ENCODE measurements at regions not wholly inside any gene's neighbourhood (a gene's known extent, or its start where the extent isn't known, plus 50 kb on each side); places are given as distances from the start of the nearest gene placed in this dataset.
A peak's percentile ranks its signal among the peaks of the same experiment; 100 is the strongest.

DNA sequence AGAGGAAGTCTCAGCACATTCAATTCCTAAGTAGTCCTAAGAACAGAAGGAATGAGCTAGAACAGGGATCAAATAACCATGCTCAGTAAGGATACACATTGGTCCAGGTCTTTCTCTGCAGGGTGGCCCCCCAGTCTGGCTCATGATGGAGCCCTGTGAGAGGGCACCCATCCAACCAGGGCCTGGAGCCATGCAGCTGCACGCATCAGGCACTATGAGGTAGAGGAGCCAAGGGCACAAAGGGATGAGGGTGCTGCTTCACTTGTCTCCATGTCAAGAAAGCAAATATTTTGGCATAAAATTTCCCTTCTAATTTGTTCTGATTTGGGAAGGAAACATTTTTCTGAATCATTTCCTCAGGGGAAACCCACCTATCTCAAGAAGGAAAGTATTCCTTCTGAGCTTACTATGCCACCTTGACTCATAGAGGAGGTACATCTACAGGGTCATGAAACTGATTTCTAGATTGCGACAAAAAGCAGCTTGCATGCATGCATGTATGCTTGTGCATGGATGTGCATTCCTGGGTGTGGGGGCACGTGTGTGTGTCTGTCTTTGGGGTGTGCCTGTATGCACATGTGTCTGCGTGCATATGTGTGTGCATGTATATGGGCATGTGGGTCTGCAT is 600.3 kb downstream of the MID1IP1 start:
- H3K4me3 Mint-ChIP-seq, result no peak overlapping the region
- no peak overlapping the region for H3K27ac Mint-ChIP-seq
- no peaks in the 10 kb centered on the region for H3K27me3 Mint-ChIP-seq
- DNase-seq (no peak), ATAC-seq (no peak)
- TF ChIP-seq, protein P1, sequence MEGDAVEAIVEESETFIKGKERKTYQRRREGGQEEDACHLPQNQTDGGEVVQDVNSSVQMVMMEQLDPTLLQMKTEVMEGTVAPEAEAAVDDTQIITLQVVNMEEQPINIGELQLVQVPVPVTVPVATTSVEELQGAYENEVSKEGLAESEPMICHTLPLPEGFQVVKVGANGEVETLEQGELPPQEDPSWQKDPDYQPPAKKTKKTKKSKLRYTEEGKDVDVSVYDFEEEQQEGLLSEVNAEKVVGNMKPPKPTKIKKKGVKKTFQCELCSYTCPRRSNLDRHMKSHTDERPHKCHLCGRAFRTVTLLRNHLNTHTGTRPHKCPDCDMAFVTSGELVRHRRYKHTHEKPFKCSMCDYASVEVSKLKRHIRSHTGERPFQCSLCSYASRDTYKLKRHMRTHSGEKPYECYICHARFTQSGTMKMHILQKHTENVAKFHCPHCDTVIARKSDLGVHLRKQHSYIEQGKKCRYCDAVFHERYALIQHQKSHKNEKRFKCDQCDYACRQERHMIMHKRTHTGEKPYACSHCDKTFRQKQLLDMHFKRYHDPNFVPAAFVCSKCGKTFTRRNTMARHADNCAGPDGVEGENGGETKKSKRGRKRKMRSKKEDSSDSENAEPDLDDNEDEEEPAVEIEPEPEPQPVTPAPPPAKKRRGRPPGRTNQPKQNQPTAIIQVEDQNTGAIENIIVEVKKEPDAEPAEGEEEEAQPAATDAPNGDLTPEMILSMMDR (IDR thresholded peaks at IDR 0.05), result no peak
- no peaks in the 10 kb centered on the region for H3K36me3 Mint-ChIP-seq (ENCODE audit: low read depth)
- ChIA-PET POLR2A (interaction anchor here (0.6 kb wide), 1 partner anchor 152 kb away, joined by 3 read pairs; no protein-coding TSS in a partner anchor), CTCF (no interaction called here)
- H3K4me1 Mint-ChIP-seq (ENCODE audit: low read depth), result peaks cover 9% of the 10 kb centered on the region
- intact Hi-C loops (cut with micrococcal nuclease), result no loop called here
- no peaks in the 10 kb centered on the region for H3K9me3 Mint-ChIP-seq

DNA sequence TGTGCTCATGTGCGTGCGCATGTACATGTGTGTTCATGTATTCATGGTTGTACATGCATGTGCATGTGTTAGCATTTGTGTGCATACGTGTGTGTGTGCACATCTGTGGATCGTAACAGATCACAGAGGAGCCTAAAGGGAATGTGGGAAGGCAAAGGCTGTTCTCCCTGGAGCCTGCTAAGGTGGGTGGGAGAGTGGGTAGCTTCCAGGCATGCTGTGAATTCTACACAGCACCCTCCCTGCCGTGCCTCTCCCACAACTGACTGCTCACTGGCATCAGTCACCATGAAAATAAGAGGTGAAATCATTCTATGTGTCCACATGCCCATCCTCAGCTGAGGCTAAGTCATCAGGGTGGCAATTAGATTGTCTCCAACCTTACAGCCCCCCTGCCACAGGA is 600.9 kb downstream of the MID1IP1 start:
- ChIA-PET POLR2A (no interaction called here), CTCF (no interaction called here)
- Mint-ChIP-seq H3K27ac (no peak overlapping the region), H3K36me3 (ENCODE audit: low read depth) (no peaks in the 10 kb centered on the region), H3K27me3 (no peaks in the 10 kb centered on the region), H3K4me3 (no peak overlapping the region), H3K9me3 (no peaks in the 10 kb centered on the region), H3K4me1 (ENCODE audit: low read depth) (peaks cover 9% of the 10 kb centered on the region)
- DNase-seq (no peak), ATAC-seq (no peak)
- TF ChIP-seq, protein P1 (IDR thresholded peaks at IDR 0.05), result no peak
- intact Hi-C loops (cut with micrococcal nuclease), result no loop called here

DNA sequence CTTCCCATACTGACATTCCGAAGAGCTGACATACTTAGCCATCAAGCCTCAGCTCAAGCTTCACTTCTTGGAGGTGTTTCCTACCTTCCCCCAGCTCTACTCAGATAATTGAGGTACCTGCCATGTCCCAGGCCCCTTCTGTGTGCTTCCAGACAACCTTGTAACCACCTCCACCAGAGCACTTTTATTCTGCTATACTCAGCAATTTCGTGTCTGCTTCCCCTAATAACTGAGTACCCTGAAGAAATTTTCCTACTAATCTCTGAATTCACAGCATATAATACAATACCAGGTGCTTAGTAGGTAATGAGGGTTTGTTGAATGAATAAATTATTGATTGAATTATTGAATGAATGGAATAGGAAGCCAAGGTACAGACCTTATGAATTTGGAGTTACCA is 605.5 kb downstream of the MID1IP1 start:
- H3K27ac Mint-ChIP-seq, result no peak overlapping the region
- TF ChIP-seq, protein P1 (IDR thresholded peaks at IDR 0.05), result no peak
- intact Hi-C loops (cut with micrococcal nuclease), result no loop called here

DNA sequence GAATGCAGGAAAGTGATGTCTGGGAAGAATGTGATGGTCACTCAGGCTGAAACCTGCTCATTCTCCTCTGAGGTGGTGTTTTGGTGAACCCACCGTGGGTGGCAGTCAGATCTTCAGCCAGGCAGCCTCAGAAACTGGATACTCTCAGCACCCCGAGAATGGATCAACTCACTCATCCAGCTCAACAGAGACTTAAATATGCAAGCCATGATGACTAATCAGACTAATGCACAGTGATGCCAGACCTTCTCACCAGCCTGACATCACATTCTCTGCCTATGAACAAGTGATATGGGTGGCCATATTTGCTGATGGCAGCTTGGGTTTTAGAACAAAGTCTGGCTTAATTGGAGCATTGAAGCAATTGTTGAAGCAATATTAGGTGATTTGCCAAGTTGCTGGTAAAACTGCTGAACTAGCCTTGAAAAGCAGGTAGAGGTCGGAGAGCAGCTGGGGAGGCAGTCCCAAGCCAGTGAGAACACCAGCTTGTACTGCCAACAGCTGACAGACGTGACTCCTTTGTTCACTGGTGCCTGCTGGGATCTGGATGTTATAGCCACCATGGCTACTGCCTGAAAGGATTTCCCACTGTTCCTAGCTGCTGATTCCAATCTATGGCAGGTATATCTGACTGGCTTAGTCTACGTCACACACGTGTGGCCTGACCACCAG is 608.1 kb downstream of the MID1IP1 start:
- ATAC-seq (peak; percentile 49), DNase-seq (no peak)
- no peaks in the 10 kb centered on the region for H3K36me3 Mint-ChIP-seq (ENCODE audit: low read depth)
- TF ChIP-seq, protein P1 (IDR thresholded peaks at IDR 0.05), result no peak
- CTCF ChIA-PET, result no interaction called here
- intact Hi-C loops (cut with micrococcal nuclease), result no loop called here
- peaks cover 7% of the 10 kb centered on the region for H3K4me1 Mint-ChIP-seq (ENCODE audit: low read depth)
- H3K27me3 Mint-ChIP-seq, result no peaks in the 10 kb centered on the region
- H3K4me3 Mint-ChIP-seq, result no peak overlapping the region
- H3K9me3 Mint-ChIP-seq, result no peaks in the 10 kb centered on the region
- POLR2A ChIA-PET, result no interaction called here
- no peak overlapping the region for H3K27ac Mint-ChIP-seq

More for the DNA sequence above, 605.5 kb downstream of the MID1IP1 start:
- ChIA-PET CTCF (no interaction called here), POLR2A (no interaction called here)
- no peak for ATAC-seq
- Mint-ChIP-seq H3K4me3 (no peak overlapping the region), H3K4me1 (ENCODE audit: low read depth) (peaks cover 10% of the 10 kb centered on the region), H3K9me3 (no peaks in the 10 kb centered on the region), H3K27me3 (no peaks in the 10 kb centered on the region), H3K36me3 (ENCODE audit: low read depth) (no peaks in the 10 kb centered on the region)
- DNase-seq, result no peak

DNA sequence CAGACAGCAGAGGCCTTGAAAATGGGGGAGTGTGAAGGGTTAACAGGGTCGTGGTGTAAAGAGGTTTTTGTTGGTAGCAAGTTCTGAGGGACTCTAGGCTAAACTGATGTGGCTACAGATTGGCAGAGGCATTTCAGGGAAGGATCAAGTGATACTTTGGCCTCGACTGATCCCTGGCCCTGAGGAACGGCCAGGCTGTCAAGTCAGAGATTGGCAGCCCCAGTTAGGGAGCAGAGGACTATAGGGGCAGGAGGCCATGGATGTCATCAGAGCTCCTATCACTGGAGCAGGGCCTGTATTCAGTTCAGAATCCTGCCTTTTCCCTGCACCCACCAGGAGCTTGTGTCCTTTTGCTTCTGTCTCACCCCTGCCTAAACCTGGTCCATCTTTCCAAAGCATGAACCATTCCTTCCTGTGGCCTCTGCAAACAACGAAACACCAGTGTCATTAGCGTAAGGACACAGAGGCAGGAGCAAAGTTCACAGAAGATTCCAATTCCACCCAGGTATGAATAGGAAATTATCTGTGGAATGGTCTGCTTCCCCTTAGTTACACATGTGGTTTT is 613.1 kb downstream of the MID1IP1 start:
- no peaks in the 10 kb centered on the region for H3K27me3 Mint-ChIP-seq
- H3K4me1 Mint-ChIP-seq (ENCODE audit: low read depth), result peaks cover 11% of the 10 kb centered on the region
- no peak overlapping the region for H3K27ac Mint-ChIP-seq
- DNase-seq, result no peak
- H3K4me3 Mint-ChIP-seq, result no peak overlapping the region
- TF ChIP-seq, protein P1 (IDR thresholded peaks at IDR 0.05), result no peak
- no peaks in the 10 kb centered on the region for H3K36me3 Mint-ChIP-seq (ENCODE audit: low read depth)
- POLR2A ChIA-PET, result no interaction called here
- H3K9me3 Mint-ChIP-seq, result no peaks in the 10 kb centered on the region
- ATAC-seq, result no peak
- intact Hi-C loops (cut with micrococcal nuclease), result no loop called here
- CTCF ChIA-PET, result no interaction called here
